Hepatocyte (in vitro differentiated cells): ENCODE measurements at regions not wholly inside any gene's neighbourhood (a gene's known extent, or its start where the extent isn't known, plus 50 kb on each side); places are given as distances from the start of the nearest gene placed in this dataset.

Experiments
- DNase-seq: peaks from one replicate; pipeline ENCODE4 v3.0.0-alpha.2; 2016; ENCODE audit warnings: low spot score
- H2AFZ ChIP-seq: fragments of 200-600 bp; sonication (generic); 2 replicates; pipeline ENCODE4 v1.6.0; 2016; ENCODE audit warnings: antibody characterized with exemption, mild to moderate bottlenecking
- H3K27ac ChIP-seq: fragments of 200-600 bp; sonication (generic); 2 replicates; pipeline ENCODE4 v1.5.1; 2016; ENCODE audit warnings: mild to moderate bottlenecking
- H3K27me3 ChIP-seq: fragments of 200-600 bp; sonication (generic); 2 replicates; pipeline ENCODE4 v1.6.1; 2016
- H3K36me3 ChIP-seq: fragments of 200-600 bp; sonication (generic); replicated peaks from 2 replicates; pipeline ENCODE4 v1.5.1; 2016; ENCODE audit warnings: low read depth; ENCODE audit not compliant: insufficient read depth
- H3K4me1 ChIP-seq: fragments of 200-600 bp; sonication (generic); 2 replicates; pipeline ENCODE4 v1.5.1; 2016; ENCODE audit warnings: mild to moderate bottlenecking, moderate library complexity; ENCODE audit not compliant: insufficient read depth
- H3K4me2 ChIP-seq: fragments of 200-600 bp; sonication (generic); 2 replicates; pipeline ENCODE4 v1.6.0; 2016
- H3K4me3 ChIP-seq: fragments of 200-600 bp; sonication (generic); 2 replicates; pipeline ENCODE4 v1.5.1; 2016; ENCODE audit warnings: mild to moderate bottlenecking
- H3K79me2 ChIP-seq: fragments of 200-600 bp; sonication (generic); 2 replicates; pipeline ENCODE4 v1.6.0; 2017; ENCODE audit warnings: mild to moderate bottlenecking
- H3K9me2 ChIP-seq: fragments of 200-600 bp; sonication (generic); replicated peaks from 2 replicates; pipeline ENCODE4 v1.6.0; 2017; ENCODE audit warnings: mild to moderate bottlenecking; ENCODE audit not compliant: insufficient read depth
- H3K9me3 ChIP-seq: fragments of 200-600 bp; sonication (generic); 2 replicates; pipeline ENCODE4 v1.5.1; 2016; ENCODE audit warnings: low read depth, mild to moderate bottlenecking
- H4K20me1 ChIP-seq: fragments of 200-600 bp; sonication (generic); 2 replicates; pipeline ENCODE4 v1.6.0; 2016; ENCODE audit warnings: mild to moderate bottlenecking; ENCODE audit not compliant: insufficient read depth, poor library complexity, severe bottlenecking
- CTCF ChIP-seq: fragments of 200-600 bp; sonication (generic); IDR thresholded peaks from 2 replicates; pipeline ENCODE4 v1.5.1; 2016; ENCODE audit warnings: antibody characterized with exemption, mild to moderate bottlenecking; ENCODE audit not compliant: poor library complexity
- EZH2 ChIP-seq: fragments of 200-600 bp; sonication (generic); IDR thresholded peaks from 2 replicates; pipeline ENCODE4 v1.6.1; 2016; ENCODE audit warnings: antibody characterized with exemption, mild to moderate bottlenecking, borderline replicate concordance
- EZH2phosphoT487 ChIP-seq: fragments of 200-600 bp; sonication (generic); IDR thresholded peaks from one replicate; pipeline ENCODE4 v1.6.1; 2018; ENCODE audit warnings: antibody characterized with exemption, mild to moderate bottlenecking, low read depth, moderate library complexity; ENCODE audit not compliant: unreplicated experiment, severe bottlenecking
- WGBS: methylation state at CpG from one replicate; pipeline ENCODE4 v1.1.6; 2016; ENCODE audit warnings: low lambda C conversion rate; ENCODE audit errors: missing lambda C conversion rate; 5-methylcytosine and 5-hydroxymethylcytosine counted together

DNA sequence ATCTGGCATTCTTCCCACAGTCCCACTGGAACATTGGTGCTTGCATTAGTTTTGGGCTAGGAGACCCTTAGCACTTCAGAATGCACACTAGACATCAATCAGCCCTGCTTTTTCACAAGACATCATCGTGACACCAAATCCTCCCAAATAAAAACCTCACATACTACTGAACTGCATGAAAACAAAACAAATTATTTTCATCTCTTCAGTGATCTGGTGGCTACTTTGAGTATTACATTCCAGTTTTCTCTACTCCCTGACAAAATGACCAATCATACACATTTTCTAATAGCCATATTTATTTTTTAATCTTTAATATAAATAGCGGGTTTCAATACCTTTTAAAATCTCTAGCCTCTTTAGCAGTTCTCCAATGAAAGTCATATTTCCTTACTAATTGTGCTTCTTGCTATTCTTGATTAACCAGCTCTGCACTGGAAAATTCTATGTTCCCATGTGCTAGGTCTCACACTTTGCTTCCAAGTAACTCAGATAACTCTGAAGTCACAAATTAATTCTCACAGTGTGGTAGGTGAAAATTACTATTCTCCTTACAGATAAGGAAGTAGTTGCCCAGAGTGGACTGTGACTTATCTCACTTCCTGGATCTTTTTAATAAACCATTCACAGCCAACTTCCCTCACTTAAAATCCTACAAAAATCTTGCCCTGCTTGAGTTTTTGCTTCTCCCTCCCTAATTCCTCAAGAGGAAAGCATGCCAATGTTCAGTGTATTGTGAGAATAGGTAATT, 82.5 kb upstream of the EPB41L3 start:
- DNase-seq = no peak
- Histone ChIP-seq H3K9me2 (no peaks in the 10 kb centered on the region), H3K27ac (no peak overlapping the region), H3K4me2 (no peak overlapping the region), H3K4me3 (no peak overlapping the region), H3K9me3 (no peaks in the 10 kb centered on the region), H3K36me3 (no peaks in the 10 kb centered on the region), H3K4me1 (peaks cover 4% of the 10 kb centered on the region), H3K27me3 (peaks cover 10% of the 10 kb centered on the region), H2AFZ (no peak overlapping the region), H3K79me2 (no peaks in the 10 kb centered on the region), H4K20me1 (no peaks in the 10 kb centered on the region)
- WGBS = 91% methylated on average over 2 of the region's 2 CpGs
- TF ChIP-seq EZH2phosphoT487 (no peak), EZH2 (no peak), CTCF (no peak)

GRCh38 chr18:5625076-5625475, 81.3 kb upstream of the EPB41L3 start:
- DNase-seq = no peak
- WGBS = 33% methylated on average over 4 of the region's 4 CpGs

GRCh38 chr18:5622905-5623304, 79.1 kb upstream of the EPB41L3 start:
- H3K27me3 ChIP-seq = peaks cover 10% of the 10 kb centered on the region
- WGBS = 86% methylated on average over 4 of the region's 4 CpGs
- no peak overlapping the region for H2AFZ ChIP-seq
- H3K36me3 ChIP-seq = no peaks in the 10 kb centered on the region
- no peaks in the 10 kb centered on the region for H4K20me1 ChIP-seq
- H3K27ac ChIP-seq = no peak overlapping the region
- peaks cover 2% of the 10 kb centered on the region for H3K4me1 ChIP-seq
- H3K79me2 ChIP-seq = no peaks in the 10 kb centered on the region
- H3K9me3 ChIP-seq = no peaks in the 10 kb centered on the region
- no peak overlapping the region for H3K4me3 ChIP-seq
- DNase-seq = no peak
- H3K4me2 ChIP-seq = no peak overlapping the region
- TF ChIP-seq EZH2phosphoT487 (no peak), CTCF (no peak), EZH2 (no peak)
- H3K9me2 ChIP-seq = no peaks in the 10 kb centered on the region

More at GRCh38 chr18:5625076-5625475, 81.3 kb upstream of the EPB41L3 start:
- Histone ChIP-seq H3K27me3 (peaks cover 10% of the 10 kb centered on the region), H3K36me3 (no peaks in the 10 kb centered on the region), H3K4me2 (no peak overlapping the region), H3K9me2 (no peaks in the 10 kb centered on the region), H4K20me1 (no peaks in the 10 kb centered on the region), H3K4me3 (no peak overlapping the region), H3K79me2 (no peaks in the 10 kb centered on the region), H3K4me1 (peaks cover 4% of the 10 kb centered on the region), H3K27ac (no peak overlapping the region), H2AFZ (no peak overlapping the region), H3K9me3 (no peaks in the 10 kb centered on the region)
- TF ChIP-seq EZH2phosphoT487 (no peak), EZH2 (no peak), CTCF (no peak)
